GM10248 (cell line): ENCODE measurements at regions not wholly inside any gene's neighbourhood (a gene's known extent, or its start where the extent isn't known, plus 50 kb on each side); places are given as distances from the start of the nearest gene placed in this dataset.

Experiments used
- CTCF ChIA-PET: fragments of 300-600 bp; sonication (Branson Sonifier 250); formaldehyde crosslinking; extraction: SDS; loops from one replicate; lab custom pipeline; 2021; ENCODE audit warnings: antibody characterized with exemption; lab: Yijun Ruan, JAX
- POLR2A ChIA-PET: fragments of 350-650 bp; sonication (Branson Sonifier 250); formaldehyde crosslinking; extraction: SDS; loops from one replicate; lab custom pipeline; 2020; ENCODE audit warnings: antibody characterized with exemption; lab: Yijun Ruan, JAX
- DNase-seq: peaks from one replicate; pipeline ENCODE4 v3.0.0; 2012; ENCODE audit errors: extremely low spot score
- CTCF ChIP-seq: IDR thresholded peaks from 2 replicates; pipeline ENCODE4 v1.5.1; 2012; ENCODE audit warnings: mild to moderate bottlenecking, low read depth; ENCODE audit errors: extremely low read depth, missing control alignments, control extremely low read depth

DNA sequence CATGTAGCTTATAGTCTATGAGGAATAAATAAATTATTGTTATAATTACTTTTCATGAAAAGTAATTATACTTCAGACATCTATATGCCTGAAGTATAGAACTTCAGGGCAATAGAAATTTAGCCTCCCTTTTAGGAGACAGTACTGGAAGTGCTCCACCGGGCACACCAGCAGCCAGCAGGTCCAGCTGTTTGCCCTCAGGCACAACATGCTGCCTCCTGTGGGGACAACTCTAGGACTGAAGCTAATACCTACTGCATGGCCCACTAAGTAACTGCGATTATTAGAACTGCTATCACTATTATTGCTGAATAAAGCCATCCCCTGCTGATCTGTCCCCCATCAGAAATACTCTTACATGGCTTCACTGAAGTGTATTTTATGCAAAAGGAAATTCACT, 329.6 kb downstream of the MED10 start:
- ChIA-PET CTCF (interaction anchor here (1.5 kb wide), 1 partner anchor 14 kb away, joined by 5 read pairs; no protein-coding TSS in a partner anchor), POLR2A (no interaction called here)
- TF ChIP-seq CTCF, result no peak
- DNase-seq, result no peak

- no peak for DNase-seq
- POLR2A ChIA-PET, result no interaction called here
- no peak for TF ChIP-seq CTCF
- CTCF ChIA-PET, result no interaction called here
These were observed 331.9 kb downstream of the MED10 start for GRCh38 chr5:6046296-6046967.

DNA sequence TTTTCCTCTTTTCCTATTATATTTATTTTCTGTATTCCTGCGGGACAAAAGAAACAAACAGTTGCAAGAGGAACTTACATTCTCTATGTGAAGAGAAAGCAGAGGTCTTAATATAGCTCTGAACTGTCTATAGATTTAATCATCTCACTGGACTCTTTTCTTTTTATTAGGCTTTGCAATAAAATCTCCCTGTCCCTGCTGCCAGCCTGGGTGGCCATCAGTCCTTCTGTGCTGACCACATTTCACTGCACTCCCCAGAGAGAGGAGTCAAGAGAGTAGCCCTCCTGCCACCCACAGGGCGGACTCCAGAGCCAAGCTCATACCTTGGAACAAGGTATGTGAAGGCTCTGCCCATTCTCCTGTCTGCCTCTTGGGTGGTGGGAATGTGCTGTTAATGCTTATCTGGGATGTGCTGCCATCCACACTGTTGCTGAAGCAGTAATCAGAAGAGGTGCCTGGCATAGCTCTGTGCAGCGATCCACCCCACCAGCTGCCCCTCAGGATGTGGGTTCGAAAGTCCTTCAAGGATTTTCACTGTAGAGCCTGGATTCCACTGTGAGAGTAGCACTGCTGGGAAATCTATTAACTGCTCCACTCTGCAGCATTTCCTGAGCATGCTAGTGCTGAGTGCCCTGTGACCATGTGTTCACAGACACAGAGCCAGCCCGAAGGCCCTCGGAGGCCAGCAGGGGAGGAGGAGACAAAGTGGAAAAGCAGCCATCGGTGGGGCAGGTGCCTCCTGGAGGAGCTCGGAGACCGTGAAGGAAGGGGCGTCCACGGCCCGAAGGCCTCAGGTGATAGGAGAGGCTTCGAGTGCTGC, 334.6 kb downstream of the MED10 start:
- POLR2A ChIA-PET, result no interaction called here
- TF ChIP-seq CTCF, result no peak
- no peak for DNase-seq
- CTCF ChIA-PET, result interaction anchor here (1.2 kb wide), 1 partner anchor 13 kb away, joined by 3 read pairs; no protein-coding TSS in a partner anchor

GRCh38 chr5:6041977-6042550, 336.3 kb downstream of the MED10 start:
- TF ChIP-seq CTCF, result no peak
- CTCF ChIA-PET, result no interaction called here
- POLR2A ChIA-PET, result no interaction called here
- no peak for DNase-seq

- POLR2A ChIA-PET, result no interaction called here
- no peak for TF ChIP-seq CTCF
These were observed 339.2 kb downstream of the MED10 start for GRCh38 chr5:6039111-6039510.

GRCh38 chr5:6036006-6036405, 342.3 kb downstream of the MED10 start:
- ChIA-PET POLR2A (no interaction called here), CTCF (interaction anchor here (1.1 to 1.7 kb wide), 3 partner anchors 10 to 17 kb away, joined by 3 to 5 read pairs (median 3); no protein-coding TSS in a partner anchor)
- TF ChIP-seq CTCF, result no peak
- no peak for DNase-seq

More at GRCh38 chr5:6039111-6039510, 339.2 kb downstream of the MED10 start:
- CTCF ChIA-PET, result no interaction called here
- DNase-seq, result no peak
